Trophoblast cell (in vitro differentiated cells and primary cell): ENCODE measurements at regions not wholly inside any gene's neighbourhood (a gene's known extent, or its start where the extent isn't known, plus 50 kb on each side); places are given as distances from the start of the nearest gene placed in this dataset.
A peak's percentile ranks its signal among the peaks of the same experiment; 100 is the strongest.
"Not testable (repeated sequence)": the region's sequence is repeated elsewhere in the genome, so short reads cannot be mapped to it uniquely, and the experiment has no call there.

Experiments
- DNase-seq, 2 donors: peaks; one replicate each; pipeline ENCODE4 v3.0.0-alpha.2; 2016
- H2AFZ ChIP-seq: 2 replicates; pipeline ENCODE4 v1.6.1; 2013; ENCODE audit warnings: low read length, moderate library complexity, mild to moderate bottlenecking; ENCODE audit not compliant: insufficient read depth, poor library complexity
- H2AK5ac ChIP-seq: 2 replicates; pipeline ENCODE4 v1.6.1; 2013; ENCODE audit warnings: mild to moderate bottlenecking, low read length
- H2BK120ac ChIP-seq: 2 replicates; pipeline ENCODE4 v1.6.1; 2013; ENCODE audit warnings: low read length, mild to moderate bottlenecking, moderate library complexity; ENCODE audit not compliant: insufficient read depth, poor library complexity
- H2BK12ac ChIP-seq: 2 replicates; pipeline ENCODE4 v1.6.1; 2013; ENCODE audit warnings: mild to moderate bottlenecking, low read length, moderate library complexity
- H2BK5ac ChIP-seq: 2 replicates; pipeline ENCODE4 v1.6.1; 2013; ENCODE audit warnings: low read length, low read depth, moderate library complexity, mild to moderate bottlenecking; ENCODE audit not compliant: poor library complexity
- H3K14ac ChIP-seq: 2 replicates; pipeline ENCODE4 v1.6.1; 2013; ENCODE audit warnings: mild to moderate bottlenecking, low read length
- H3K18ac ChIP-seq: 2 replicates; pipeline ENCODE4 v1.6.1; 2013; ENCODE audit warnings: mild to moderate bottlenecking, low read length
- H3K23ac ChIP-seq: 2 replicates; pipeline ENCODE4 v1.6.1; 2013; ENCODE audit warnings: low read length
- H3K27ac ChIP-seq: 2 replicates; pipeline ENCODE4 v1.5.1; 2013; ENCODE audit warnings: low read depth, mild to moderate bottlenecking, inconsistent platforms, low read length, moderate library complexity
- H3K27me3 ChIP-seq: 2 replicates; pipeline ENCODE4 v1.6.1; 2013; ENCODE audit warnings: inconsistent platforms, mild to moderate bottlenecking, low read length, moderate library complexity; ENCODE audit not compliant: insufficient read depth
- H3K36me3 ChIP-seq, 2 experiments: 1 replicate in 1 of 2; 2 replicates in 1 of 2; pipeline ENCODE4 v1.6.1; 2013; ENCODE audit warnings: low read length in 2 of 2, mild to moderate bottlenecking in 2 of 2, moderate library complexity in 1 of 2; ENCODE audit not compliant: insufficient read depth in 2 of 2, control insufficient read depth in 1 of 2
- H3K4ac ChIP-seq: 2 replicates; pipeline ENCODE4 v1.6.1; 2013; ENCODE audit warnings: low read depth, mild to moderate bottlenecking, low read length, moderate library complexity
- H3K4me1 ChIP-seq, 2 experiments: 1 replicate in 1 of 2; 2 replicates in 1 of 2; pipeline ENCODE4 v1.6.1; 2013; ENCODE audit warnings: low read length in 2 of 2, mild to moderate bottlenecking in 2 of 2, moderate library complexity in 1 of 2; ENCODE audit not compliant: insufficient read depth in 2 of 2, control insufficient read depth in 1 of 2
- H3K4me2 ChIP-seq: 2 replicates; pipeline ENCODE4 v1.6.1; 2013; ENCODE audit warnings: inconsistent platforms, mild to moderate bottlenecking, low read length, moderate library complexity
- H3K4me3 ChIP-seq: 2 replicates; pipeline ENCODE4 v1.5.1; 2013; ENCODE audit warnings: mild to moderate bottlenecking, low read depth, low read length, inconsistent platforms
- H3K79me1 ChIP-seq: one replicate; pipeline ENCODE4 v1.6.1; 2013; ENCODE audit warnings: low read length
- H3K79me2 ChIP-seq: 2 replicates; pipeline ENCODE4 v1.6.1; 2013; ENCODE audit warnings: low read length, mild to moderate bottlenecking; ENCODE audit not compliant: control insufficient read depth, insufficient read depth, poor library complexity
- H3K9ac ChIP-seq: 2 replicates; pipeline ENCODE4 v1.6.1; 2013; ENCODE audit warnings: mild to moderate bottlenecking, low read length
- H3K9me3 ChIP-seq: 2 replicates; pipeline ENCODE4 v1.6.1; 2013; ENCODE audit warnings: low read depth, mild to moderate bottlenecking, control low read depth, inconsistent platforms, low read length; ENCODE audit not compliant: insufficient read depth
- H4K12ac ChIP-seq: 2 replicates; pipeline ENCODE4 v1.6.1; 2013; ENCODE audit warnings: low read depth, mild to moderate bottlenecking, low read length, moderate library complexity
- H4K8ac ChIP-seq: 2 replicates; pipeline ENCODE4 v1.6.1; 2013; ENCODE audit warnings: low read depth, mild to moderate bottlenecking, low read length, moderate library complexity
- H4K91ac ChIP-seq: one replicate; pipeline ENCODE4 v1.6.1; 2013; ENCODE audit warnings: low read depth, mild to moderate bottlenecking, low read length, moderate library complexity
- WGBS: extraction: QIAGEN DNeasy Blood & Tissue Kit; methylation state at CpG from one replicate; pipeline ENCODE4 v1.1.7; 2013; ENCODE audit warnings: missing lambda C conversion rate; ENCODE audit not compliant: insufficient read length, insufficient coverage; ENCODE audit errors: extremely low coverage; 5-methylcytosine and 5-hydroxymethylcytosine counted together

GRCh38 chr5:23420214-23420613 lies 87.2 kb upstream of the PRDM9 start:
- not testable (repeated sequence) for H3K23ac ChIP-seq, H3K79me2 ChIP-seq, H3K9ac ChIP-seq, H3K9me3 ChIP-seq, H3K14ac ChIP-seq, H3K18ac ChIP-seq, H3K4ac ChIP-seq, H3K4me2 ChIP-seq, H2AK5ac ChIP-seq, H3K4me3 ChIP-seq, H2BK120ac ChIP-seq, DNase-seq, H2BK5ac ChIP-seq, H4K12ac ChIP-seq, H3K27me3 ChIP-seq, H3K36me3 ChIP-seq, H2AFZ ChIP-seq, H2BK12ac ChIP-seq, H3K4me1 ChIP-seq, H4K91ac ChIP-seq, H3K79me1 ChIP-seq, H4K8ac ChIP-seq
- no CpG with 5 or more reads among the region's 3 CpGs for WGBS
- peak overlapping the region; percentile 57 for H3K27ac ChIP-seq

GRCh38 chr5:23419115-23419514 lies 88.3 kb upstream of the PRDM9 start:
- no peak overlapping the region for H3K18ac ChIP-seq
- no peak overlapping the region for H4K91ac ChIP-seq
- H3K4me1 ChIP-seq = no peaks in the 10 kb centered on the region
- peaks cover 3% of the 10 kb centered on the region for H3K9me3 ChIP-seq
- H3K27me3 ChIP-seq = no peaks in the 10 kb centered on the region
- H2BK12ac ChIP-seq = no peak overlapping the region
- no peak overlapping the region for H3K4me2 ChIP-seq
- H3K4ac ChIP-seq = no peak overlapping the region
- H4K12ac ChIP-seq = no peak overlapping the region
- H3K36me3 ChIP-seq = no peaks in the 10 kb centered on the region
- no peak overlapping the region for H3K14ac ChIP-seq
- no peak overlapping the region for H3K23ac ChIP-seq
- H4K8ac ChIP-seq = no peak overlapping the region
- H3K9ac ChIP-seq = no peak overlapping the region
- H3K4me3 ChIP-seq = no peak overlapping the region
- no CpG with 5 or more reads among the region's 1 CpG for WGBS
- no peak overlapping the region for H2AFZ ChIP-seq
- H3K79me1 ChIP-seq = peaks cover 2% of the 10 kb centered on the region
- H2BK5ac ChIP-seq = no peak overlapping the region
- peak in 1 of 2 donors; percentile 7 for DNase-seq
- no peak overlapping the region for H2AK5ac ChIP-seq
- no peaks in the 10 kb centered on the region for H3K79me2 ChIP-seq
- H2BK120ac ChIP-seq = no peak overlapping the region
- peak overlapping the region; percentile 33 for H3K27ac ChIP-seq

GRCh38 chr5:23412515-23412914 lies 94.9 kb upstream of the PRDM9 start:
- H2BK120ac ChIP-seq = no peak overlapping the region
- no peak overlapping the region for H4K12ac ChIP-seq
- H3K4me3 ChIP-seq = no peak overlapping the region
- H3K4ac ChIP-seq = no peak overlapping the region
- no peaks in the 10 kb centered on the region for H3K9me3 ChIP-seq
- H4K91ac ChIP-seq = no peak overlapping the region
- no peak overlapping the region for H2AK5ac ChIP-seq
- no peak for DNase-seq
- H3K79me1 ChIP-seq = peaks cover 3% of the 10 kb centered on the region
- no peaks in the 10 kb centered on the region for H3K27me3 ChIP-seq
- H3K18ac ChIP-seq = no peak overlapping the region
- H3K23ac ChIP-seq = no peak overlapping the region
- H4K8ac ChIP-seq = no peak overlapping the region
- no peak overlapping the region for H2BK12ac ChIP-seq
- no peak overlapping the region for H3K27ac ChIP-seq
- no peak overlapping the region for H3K14ac ChIP-seq
- H3K79me2 ChIP-seq = no peaks in the 10 kb centered on the region
- no peak overlapping the region for H2BK5ac ChIP-seq
- no CpG with 5 or more reads among the region's 3 CpGs for WGBS
- H3K4me1 ChIP-seq = peaks cover 0 to 3% of the 10 kb centered on the region in 2 experiments
- no peak overlapping the region for H2AFZ ChIP-seq
- no peak overlapping the region for H3K9ac ChIP-seq
- no peaks in the 10 kb centered on the region for H3K36me3 ChIP-seq
- H3K4me2 ChIP-seq = no peak overlapping the region

DNA sequence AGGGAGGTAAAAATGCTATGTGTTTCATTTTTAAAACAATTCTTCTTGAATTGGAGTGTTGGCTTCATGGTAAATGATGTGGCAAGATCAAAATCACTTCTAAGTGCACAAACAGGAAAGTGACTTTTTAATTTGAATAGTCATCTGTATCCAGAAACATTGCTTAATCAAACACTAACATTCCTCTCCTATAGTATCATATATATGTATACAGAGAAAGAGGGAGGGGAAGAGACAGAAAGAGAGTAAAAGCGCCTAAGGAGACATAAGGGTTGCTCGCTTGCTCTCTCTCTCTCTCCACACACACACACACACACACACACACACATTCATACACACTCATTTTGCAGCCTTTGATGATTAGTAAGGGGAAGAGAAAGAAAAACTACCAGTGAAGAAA lies 95.4 kb upstream of the PRDM9 start:
- no peak overlapping the region for H3K14ac ChIP-seq
- no peak overlapping the region for H4K12ac ChIP-seq
- no peak overlapping the region for H2BK120ac ChIP-seq
- H3K36me3 ChIP-seq = no peaks in the 10 kb centered on the region
- no peak overlapping the region for H3K27ac ChIP-seq
- peaks cover 3% of the 10 kb centered on the region for H3K79me1 ChIP-seq
- no peak overlapping the region for H3K4ac ChIP-seq
- peak in 1 of 2 donors; percentile 0 for DNase-seq
- H3K9me3 ChIP-seq = no peaks in the 10 kb centered on the region
- H3K4me3 ChIP-seq = no peak overlapping the region
- H3K79me2 ChIP-seq = no peaks in the 10 kb centered on the region
- H2AFZ ChIP-seq = no peak overlapping the region
- H3K4me2 ChIP-seq = no peak overlapping the region
- no peak overlapping the region for H2BK5ac ChIP-seq
- H3K9ac ChIP-seq = no peak overlapping the region
- no peak overlapping the region for H2AK5ac ChIP-seq
- no peak overlapping the region for H3K18ac ChIP-seq
- no peak overlapping the region for H4K8ac ChIP-seq
- H4K91ac ChIP-seq = no peak overlapping the region
- H3K27me3 ChIP-seq = no peaks in the 10 kb centered on the region
- WGBS = no CpG with 5 or more reads among the region's 2 CpGs
- H3K23ac ChIP-seq = no peak overlapping the region
- H2BK12ac ChIP-seq = no peak overlapping the region
- peaks cover 0 to 3% of the 10 kb centered on the region in 2 experiments for H3K4me1 ChIP-seq
